ENCODE measurements at regions not wholly inside any gene's neighbourhood (a gene's known extent, or its start where the extent isn't known, plus 50 kb on each side); places are given as distances from the start of the nearest gene placed in this dataset.

- TF ChIP-seq CTCF (IDR thresholded peaks at IDR 0.05) = no peak
- Histone ChIP-seq H3K9ac (no peak overlapping the region), H3K4me2 (ENCODE audit: low read length) (no peak overlapping the region), H3K27me3 (ENCODE audit: control insufficient read depth, insufficient read depth, low read length) (no peaks in the 10 kb centered on the region), H3K27ac (no peak overlapping the region), H3K79me2 (no peaks in the 10 kb centered on the region), H2AFZ (peak overlapping the region; percentile 34), H3K4me3 (ENCODE audit: low read depth, low read length) (no peak overlapping the region), H3K36me3 (ENCODE audit: control insufficient read depth, insufficient read depth, low read length) (no peaks in the 10 kb centered on the region), H3K4me1 (no peaks in the 10 kb centered on the region), H3K9me3 (ENCODE audit: control insufficient read depth, low read length) (no peaks in the 10 kb centered on the region)
Measured at GRCh38 chr5:81884871-81885270, 87.0 kb upstream of the ATG10 start.

- no peak overlapping the region for H3K27ac ChIP-seq
- no peak overlapping the region for H3K4me3 ChIP-seq (ENCODE audit: low read depth, low read length)
- no peaks in the 10 kb centered on the region for H3K36me3 ChIP-seq (ENCODE audit: control insufficient read depth, insufficient read depth, low read length)
- H3K9me3 ChIP-seq (ENCODE audit: control insufficient read depth, low read length) = no peaks in the 10 kb centered on the region
- H2AFZ ChIP-seq = no peak overlapping the region
- no peaks in the 10 kb centered on the region for H3K27me3 ChIP-seq (ENCODE audit: control insufficient read depth, insufficient read depth, low read length)
- TF ChIP-seq CTCF (IDR thresholded peaks at IDR 0.05) = no peak
- no peaks in the 10 kb centered on the region for H3K79me2 ChIP-seq
- no peak overlapping the region for H3K4me2 ChIP-seq (ENCODE audit: low read length)
- no peak overlapping the region for H3K9ac ChIP-seq
- H3K4me1 ChIP-seq = no peaks in the 10 kb centered on the region
Measured at GRCh38 chr5:81883371-81883770, 88.5 kb upstream of the ATG10 start.

- Histone ChIP-seq H3K9ac (no peak overlapping the region), H3K36me3 (ENCODE audit: control insufficient read depth, insufficient read depth, low read length) (no peaks in the 10 kb centered on the region), H3K27ac (no peak overlapping the region), H2AFZ (no peak overlapping the region), H3K79me2 (no peaks in the 10 kb centered on the region), H3K4me2 (ENCODE audit: low read length) (no peak overlapping the region), H3K4me1 (no peaks in the 10 kb centered on the region), H3K4me3 (ENCODE audit: low read depth, low read length) (no peak overlapping the region), H3K27me3 (ENCODE audit: control insufficient read depth, insufficient read depth, low read length) (no peaks in the 10 kb centered on the region), H3K9me3 (ENCODE audit: control insufficient read depth, low read length) (no peaks in the 10 kb centered on the region)
- TF ChIP-seq CTCF (IDR thresholded peaks at IDR 0.05) = no peak
Measured at GRCh38 chr5:81881595-81881994, 90.2 kb upstream of the ATG10 start.

- H3K9ac ChIP-seq = no peak overlapping the region
- H3K4me3 ChIP-seq (ENCODE audit: low read depth, low read length) = no peak overlapping the region
- H2AFZ ChIP-seq = no peak overlapping the region
- H3K79me2 ChIP-seq = no peaks in the 10 kb centered on the region
- H3K27me3 ChIP-seq (ENCODE audit: control insufficient read depth, insufficient read depth, low read length) = no peaks in the 10 kb centered on the region
- H3K4me1 ChIP-seq = no peaks in the 10 kb centered on the region
- H3K9me3 ChIP-seq (ENCODE audit: control insufficient read depth, low read length) = no peaks in the 10 kb centered on the region
- TF ChIP-seq CTCF (IDR thresholded peaks at IDR 0.05) = no peak
- H3K4me2 ChIP-seq (ENCODE audit: low read length) = no peak overlapping the region
- H3K27ac ChIP-seq = no peak overlapping the region
- H3K36me3 ChIP-seq (ENCODE audit: control insufficient read depth, insufficient read depth, low read length) = no peaks in the 10 kb centered on the region
Measured at GRCh38 chr5:81879936-81880335, 91.9 kb upstream of the ATG10 start.

- no peak overlapping the region for H3K4me2 ChIP-seq (ENCODE audit: low read length)
- no peaks in the 10 kb centered on the region for H3K27me3 ChIP-seq (ENCODE audit: control insufficient read depth, insufficient read depth, low read length)
- no peak overlapping the region for H3K9ac ChIP-seq
- no peak for TF ChIP-seq CTCF (IDR thresholded peaks at IDR 0.05)
- no peaks in the 10 kb centered on the region for H3K36me3 ChIP-seq (ENCODE audit: control insufficient read depth, insufficient read depth, low read length)
- H3K79me2 ChIP-seq = no peaks in the 10 kb centered on the region
- H3K4me3 ChIP-seq (ENCODE audit: low read depth, low read length) = no peak overlapping the region
- no peaks in the 10 kb centered on the region for H3K9me3 ChIP-seq (ENCODE audit: control insufficient read depth, low read length)
- H3K4me1 ChIP-seq = no peaks in the 10 kb centered on the region
- no peak overlapping the region for H2AFZ ChIP-seq
- no peak overlapping the region for H3K27ac ChIP-seq
Measured at GRCh38 chr5:81878333-81878732, 93.5 kb upstream of the ATG10 start.

Data from parathyroid adenoma (tissue), 2 donors.